H9 (cell line): ENCODE measurements at regions not wholly inside any gene's neighbourhood (a gene's known extent, or its start where the extent isn't known, plus 50 kb on each side); places are given as distances from the start of the nearest gene placed in this dataset.

Experiments
- DNase-seq: peaks from one replicate; pipeline ENCODE4 v3.0.0-alpha.2; 2017
- H2AFZ ChIP-seq: one replicate; pipeline ENCODE4 v1.6.1; 2013; ENCODE audit warnings: mild to moderate bottlenecking, low read length, control low read depth, moderate library complexity
- H2AK5ac ChIP-seq: 2 replicates; pipeline ENCODE4 v1.6.1; 2013; ENCODE audit warnings: low read length, control low read depth, mixed read lengths; ENCODE audit not compliant: insufficient read length
- H2BK120ac ChIP-seq: one replicate; pipeline ENCODE4 v1.6.1; 2013; ENCODE audit warnings: low read depth, mild to moderate bottlenecking, low read length, control low read depth, inconsistent platforms; ENCODE audit not compliant: poor library complexity, severe bottlenecking
- H2BK12ac ChIP-seq: 2 replicates; pipeline ENCODE4 v1.6.1; 2013; ENCODE audit warnings: low read length, control low read depth, mixed read lengths, low read depth; ENCODE audit not compliant: insufficient read length
- H2BK15ac ChIP-seq: 2 replicates; pipeline ENCODE4 v1.6.1; 2013; ENCODE audit warnings: low read depth, low read length, control low read depth
- H2BK20ac ChIP-seq: one replicate; pipeline ENCODE4 v1.6.1; 2013; ENCODE audit warnings: low read depth, mild to moderate bottlenecking, low read length, control low read depth, inconsistent platforms; ENCODE audit not compliant: poor library complexity, severe bottlenecking
- H2BK5ac ChIP-seq: 2 replicates; pipeline ENCODE4 v1.6.1; 2013; ENCODE audit warnings: low read length, control low read depth, mixed read lengths; ENCODE audit not compliant: insufficient read length
- H3K14ac ChIP-seq: 2 replicates; pipeline ENCODE4 v1.6.1; 2013; ENCODE audit warnings: low read length, control low read depth; ENCODE audit not compliant: insufficient read depth
- H3K18ac ChIP-seq: 2 replicates; pipeline ENCODE4 v1.6.1; 2013; ENCODE audit warnings: low read depth, mild to moderate bottlenecking, mixed read lengths, low read length, control low read depth; ENCODE audit not compliant: insufficient read length
- H3K23ac ChIP-seq: 2 replicates; pipeline ENCODE4 v1.6.1; 2013; ENCODE audit warnings: low read length, control low read depth, mixed read lengths, low read depth; ENCODE audit not compliant: insufficient read length
- H3K23me2 ChIP-seq: 2 replicates; pipeline ENCODE4 v1.6.1; 2013; ENCODE audit warnings: low read depth, mild to moderate bottlenecking, mixed read lengths, low read length, control low read depth; ENCODE audit not compliant: insufficient read length, poor library complexity, severe bottlenecking
- H3K27ac ChIP-seq: 2 replicates; pipeline ENCODE4 v1.5.1; 2013; ENCODE audit warnings: low read length, control low read depth, mixed read lengths, low read depth; ENCODE audit not compliant: insufficient read length
- H3K27me3 ChIP-seq: 2 replicates; pipeline ENCODE4 v1.6.1; 2013; ENCODE audit warnings: low read length, control low read depth, inconsistent platforms; ENCODE audit not compliant: insufficient read depth
- H3K4ac ChIP-seq: 2 replicates; pipeline ENCODE4 v1.6.1; 2013; ENCODE audit warnings: low read depth, mild to moderate bottlenecking, control low read depth, inconsistent platforms, low read length, moderate library complexity
- H3K4me1 ChIP-seq: 2 replicates; pipeline ENCODE4 v1.6.1; 2013; ENCODE audit warnings: low read length, control low read depth, inconsistent platforms; ENCODE audit not compliant: insufficient read depth
- H3K4me2 ChIP-seq: 2 replicates; pipeline ENCODE4 v1.6.1; 2013; ENCODE audit warnings: low read length, control low read depth, mixed read lengths; ENCODE audit not compliant: insufficient read length, insufficient read depth
- H3K56ac ChIP-seq: 2 replicates; pipeline ENCODE4 v1.6.1; 2013; ENCODE audit warnings: low read depth, mild to moderate bottlenecking, mixed read lengths, low read length, control low read depth; ENCODE audit not compliant: insufficient read length
- H3K79me1 ChIP-seq: 2 replicates; pipeline ENCODE4 v1.6.1; 2013; ENCODE audit warnings: low read depth, mild to moderate bottlenecking, moderate library complexity, low read length, control low read depth, inconsistent platforms; ENCODE audit not compliant: insufficient read depth, poor library complexity, severe bottlenecking
- H3K79me2 ChIP-seq: 2 replicates; pipeline ENCODE4 v1.6.1; 2013; ENCODE audit warnings: low read length, control low read depth, inconsistent platforms; ENCODE audit not compliant: insufficient read depth
- H3K9ac ChIP-seq: 2 replicates; pipeline ENCODE4 v1.6.1; 2013; ENCODE audit warnings: low read length, control low read depth, mixed read lengths; ENCODE audit not compliant: insufficient read length; ENCODE audit errors: extremely low read depth
- H3K9me3 ChIP-seq: one replicate; pipeline ENCODE4 v1.6.1; 2013; ENCODE audit warnings: low read depth, low read length, inconsistent platforms; ENCODE audit not compliant: control insufficient read depth
- H3T11ph ChIP-seq: one replicate; pipeline ENCODE4 v1.6.1; 2013; ENCODE audit warnings: mild to moderate bottlenecking, low read length, control low read depth, inconsistent platforms
- H4K20me1 ChIP-seq: one replicate; pipeline ENCODE4 v1.6.1; 2013; ENCODE audit not compliant: control insufficient read depth, insufficient read length, insufficient read depth
- H4K5ac ChIP-seq: 2 replicates; pipeline ENCODE4 v1.6.1; 2013; ENCODE audit warnings: low read depth, mild to moderate bottlenecking, mixed read lengths, low read length, control low read depth; ENCODE audit not compliant: insufficient read length
- H4K8ac ChIP-seq: replicated peaks from 2 replicates; pipeline ENCODE4 v1.6.1; 2013; ENCODE audit warnings: low read length, control low read depth, mixed read lengths, low read depth; ENCODE audit not compliant: insufficient read length
- H4K91ac ChIP-seq: 2 replicates; pipeline ENCODE4 v1.6.1; 2013; ENCODE audit warnings: low read depth, mild to moderate bottlenecking, moderate library complexity, mixed read lengths, low read length, control low read depth; ENCODE audit not compliant: insufficient read length
- H3K27ac Mint-ChIP-seq, 3 experiments: 2 replicates in 2 of 3; 3 replicates in 1 of 3; pipeline ENCODE4 v1.8.0; 2020 to 2021; ENCODE audit warnings: mixed read lengths in 3 of 3, mild to moderate bottlenecking in 1 of 3, moderate library complexity in 1 of 3
- H3K27me3 Mint-ChIP-seq: 2 replicates; pipeline ENCODE4 v1.8.0; 2021; ENCODE audit warnings: low read depth, mild to moderate bottlenecking, moderate library complexity, mixed read lengths
- H3K36me3 Mint-ChIP-seq, 3 experiments: 2 replicates in 2 of 3; 3 replicates in 1 of 3; pipeline ENCODE4 v1.8.0; 2020 to 2021; ENCODE audit warnings: low read depth in 3 of 3, mixed read lengths in 3 of 3; ENCODE audit not compliant: insufficient read depth in 1 of 3
- H3K4me1 Mint-ChIP-seq, 2 experiments: 2 replicates each; pipeline ENCODE4 v1.8.0; 2020; ENCODE audit warnings: mixed read lengths in 2 of 2
- H3K4me3 Mint-ChIP-seq, 2 experiments: 2 replicates in 1 of 2; 3 replicates in 1 of 2; pipeline ENCODE4 v1.8.0; 2020 to 2021; ENCODE audit warnings: mild to moderate bottlenecking in 2 of 2, mixed read lengths in 2 of 2, moderate library complexity in 1 of 2
- H3K9me3 Mint-ChIP-seq, 2 experiments: 2 replicates in 1 of 2; 3 replicates in 1 of 2; pipeline ENCODE4 v1.8.0; 2020; ENCODE audit warnings: mild to moderate bottlenecking in 2 of 2, mixed read lengths in 2 of 2, moderate library complexity in 1 of 2
- WGBS: extraction: QIAGEN DNeasy Blood & Tissue Kit; methylation state at CpG from one replicate; pipeline ENCODE4 v1.1.7; 2013; ENCODE audit warnings: missing lambda C conversion rate, low lambda C conversion rate, mixed read lengths; ENCODE audit not compliant: insufficient read length; ENCODE audit errors: extremely low coverage; 5-methylcytosine and 5-hydroxymethylcytosine counted together
- TF ChIP-seq, protein P1 (sequence below): fragments of 200-600 bp; sonication (generic); conservative IDR thresholded peaks from 3 replicates; pipeline ENCODE4 v1.8.0; 2021; ENCODE audit warnings: antibody characterized with exemption, mild to moderate bottlenecking

DNA sequence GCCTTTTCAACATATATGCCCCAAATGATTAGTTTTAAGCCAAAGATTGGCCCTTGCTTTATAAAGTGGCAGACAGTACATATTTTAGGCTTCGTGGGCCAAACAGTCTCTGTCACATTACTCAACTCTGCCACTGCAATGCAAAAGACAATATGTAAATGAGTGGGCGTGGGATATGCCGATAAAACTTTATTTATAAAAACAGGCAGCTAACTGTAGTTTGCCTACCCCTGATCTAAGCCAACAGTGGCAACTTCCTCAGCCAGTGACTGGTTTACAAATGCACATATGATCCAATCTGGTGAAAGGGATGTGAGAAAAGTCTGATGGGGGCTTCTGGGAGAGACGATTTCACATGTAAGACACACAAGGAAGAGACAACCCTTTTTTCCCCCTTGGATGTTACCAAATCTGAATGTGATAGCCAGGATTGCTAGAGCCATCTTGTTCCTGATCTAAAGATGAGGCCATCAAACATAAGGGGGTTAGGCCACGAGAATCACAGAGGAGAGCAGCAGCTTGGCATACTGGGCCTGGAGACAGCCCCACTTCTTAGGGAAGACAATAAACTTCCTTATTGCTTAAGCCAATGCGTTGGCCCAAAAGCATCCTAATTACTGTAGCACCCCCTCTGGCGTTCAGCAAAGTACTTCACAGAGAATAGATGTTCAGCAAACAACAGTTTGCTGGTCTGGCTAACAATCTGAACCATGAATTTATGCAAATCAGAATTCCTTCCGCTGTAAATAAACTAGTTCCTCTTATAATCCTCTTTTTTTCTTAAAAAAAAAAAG, 75.2 kb upstream of the TMCC3 start:
- no peaks in the 10 kb centered on the region for H3K79me1 ChIP-seq
- H2AK5ac ChIP-seq, result no peak overlapping the region
- no peaks in the 10 kb centered on the region for H3K79me2 ChIP-seq
- Mint-ChIP-seq H3K4me1 (peaks cover 11 to 19% of the 10 kb centered on the region in 2 experiments), H3K27me3 (no peaks in the 10 kb centered on the region), H3K27ac (peak overlapping the region in 1 of 3 experiments; percentile 80; a peak in 3 of 7 replicates), H3K9me3 (peaks cover 14 to 16% of the 10 kb centered on the region in 2 experiments), H3K36me3 (peaks cover 0 to 15% (median 3%) of the 10 kb centered on the region in 3 experiments; a peak in 5 of 7 replicates), H3K4me3 (no peak overlapping the region)
- H2AFZ ChIP-seq, result no peak overlapping the region
- no peak overlapping the region for H3K4me2 ChIP-seq
- peak; percentile 53 for DNase-seq
- no peaks in the 10 kb centered on the region for H3K27me3 ChIP-seq
- no peak overlapping the region for H3K23ac ChIP-seq
- H3K56ac ChIP-seq, result no peak overlapping the region
- no peak overlapping the region for H4K91ac ChIP-seq
- no peaks in the 10 kb centered on the region for H4K20me1 ChIP-seq
- no peak overlapping the region for H2BK12ac ChIP-seq
- no peak overlapping the region for H3K4ac ChIP-seq
- no peaks in the 10 kb centered on the region for H3K9me3 ChIP-seq
- no peak overlapping the region for H2BK15ac ChIP-seq
- no peak overlapping the region for H3T11ph ChIP-seq
- H3K27ac ChIP-seq, result no peak overlapping the region
- H3K18ac ChIP-seq, result no peak overlapping the region
- no peak overlapping the region for H3K14ac ChIP-seq
- no peak overlapping the region for H2BK20ac ChIP-seq
- TF ChIP-seq, protein P1, sequence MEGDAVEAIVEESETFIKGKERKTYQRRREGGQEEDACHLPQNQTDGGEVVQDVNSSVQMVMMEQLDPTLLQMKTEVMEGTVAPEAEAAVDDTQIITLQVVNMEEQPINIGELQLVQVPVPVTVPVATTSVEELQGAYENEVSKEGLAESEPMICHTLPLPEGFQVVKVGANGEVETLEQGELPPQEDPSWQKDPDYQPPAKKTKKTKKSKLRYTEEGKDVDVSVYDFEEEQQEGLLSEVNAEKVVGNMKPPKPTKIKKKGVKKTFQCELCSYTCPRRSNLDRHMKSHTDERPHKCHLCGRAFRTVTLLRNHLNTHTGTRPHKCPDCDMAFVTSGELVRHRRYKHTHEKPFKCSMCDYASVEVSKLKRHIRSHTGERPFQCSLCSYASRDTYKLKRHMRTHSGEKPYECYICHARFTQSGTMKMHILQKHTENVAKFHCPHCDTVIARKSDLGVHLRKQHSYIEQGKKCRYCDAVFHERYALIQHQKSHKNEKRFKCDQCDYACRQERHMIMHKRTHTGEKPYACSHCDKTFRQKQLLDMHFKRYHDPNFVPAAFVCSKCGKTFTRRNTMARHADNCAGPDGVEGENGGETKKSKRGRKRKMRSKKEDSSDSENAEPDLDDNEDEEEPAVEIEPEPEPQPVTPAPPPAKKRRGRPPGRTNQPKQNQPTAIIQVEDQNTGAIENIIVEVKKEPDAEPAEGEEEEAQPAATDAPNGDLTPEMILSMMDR, result peak; percentile 64
- peaks cover 5% of the 10 kb centered on the region; the same call in 1 of the 2 replicates for H3K4me1 ChIP-seq
- no peak overlapping the region for H4K8ac ChIP-seq
- H4K5ac ChIP-seq, result no peak overlapping the region
- H2BK5ac ChIP-seq, result no peak overlapping the region
- WGBS, result no CpG with 5 or more reads among the region's 8 CpGs
- no peaks in the 10 kb centered on the region for H3K23me2 ChIP-seq
- H2BK120ac ChIP-seq, result no peak overlapping the region
- H3K9ac ChIP-seq, result no peak overlapping the region
